HG03060 (cell line): ENCODE measurements at regions not wholly inside any gene's neighbourhood (a gene's known extent, or its start where the extent isn't known, plus 50 kb on each side); places are given as distances from the start of the nearest gene placed in this dataset.

Source experiments
- ATAC-seq: cut with Tn5 transposase; IDR thresholded peaks from one replicate; pipeline ENCODE4 v1.9.1; 2021; ENCODE audit warnings: low read depth, moderate number of reproducible peaks; ENCODE audit not compliant: unreplicated experiment

DNA sequence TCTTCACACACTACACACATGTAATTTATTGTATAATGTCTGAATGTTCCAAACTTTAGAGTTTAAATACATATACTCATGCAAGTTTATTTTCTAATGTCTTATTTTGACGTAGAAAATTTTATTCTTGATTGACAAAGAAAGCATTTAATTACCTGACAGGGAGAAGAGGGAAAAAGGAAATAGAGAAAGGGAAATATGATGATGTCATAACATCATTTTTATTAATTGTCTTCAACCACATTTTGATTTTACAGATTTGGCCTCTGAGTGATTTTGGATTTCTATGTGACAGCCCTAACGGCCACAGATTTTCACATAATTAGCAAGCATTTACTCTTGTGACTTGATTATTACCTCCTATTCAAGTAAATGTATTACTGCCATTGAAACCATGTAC, 106.1 kb upstream of the FSTL4 start:
- ATAC-seq = no peak

DNA sequence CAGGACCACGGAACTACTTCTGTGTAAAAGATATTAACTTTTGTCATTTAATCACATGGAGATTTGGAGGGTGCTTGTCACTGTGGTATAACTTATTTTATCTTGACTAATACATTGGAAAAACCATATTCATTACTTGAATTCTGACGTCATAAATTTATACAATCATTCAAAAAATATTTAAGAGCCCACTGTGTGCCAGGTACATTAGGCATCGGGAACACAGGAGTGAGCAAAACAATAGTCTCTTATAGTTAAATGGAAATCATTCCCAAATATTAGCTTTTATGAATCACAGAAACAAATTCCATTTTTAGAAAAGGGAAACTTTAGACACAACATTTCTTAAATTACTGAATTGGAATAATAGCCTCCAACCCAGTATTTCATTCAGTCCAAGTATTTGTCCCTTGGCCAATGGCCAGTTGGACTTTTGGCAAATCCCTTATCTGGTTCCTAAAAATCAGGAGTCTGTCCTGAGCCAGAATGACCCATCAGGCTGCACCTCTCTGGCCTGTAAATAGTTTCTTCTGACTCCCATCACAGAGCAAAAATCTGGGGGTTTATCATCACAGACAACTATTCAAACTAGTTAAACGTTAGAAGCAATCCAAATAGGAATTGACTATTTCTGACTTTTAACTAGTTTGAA, 104.3 kb upstream of the FSTL4 start:
- ATAC-seq = no peak

DNA sequence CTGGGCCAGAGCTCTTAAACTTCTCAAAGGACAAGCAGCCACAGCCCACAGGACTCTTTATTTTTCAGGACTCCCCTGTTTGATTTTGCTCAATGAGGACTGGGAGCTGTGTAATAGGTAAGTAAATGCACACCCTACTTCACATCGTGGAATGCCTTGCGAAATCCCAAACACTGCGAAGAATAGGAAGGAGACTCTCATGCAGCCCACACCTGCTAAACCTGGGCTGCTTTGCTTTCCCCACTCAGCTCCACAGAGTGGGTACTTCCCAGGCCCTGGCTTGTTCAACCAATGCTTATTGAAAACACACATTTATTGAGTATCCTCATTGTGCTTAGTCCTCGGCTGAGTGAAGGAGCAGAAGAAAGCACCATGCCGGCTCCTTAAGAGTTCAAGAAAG, 103.3 kb upstream of the FSTL4 start:
- no peak for ATAC-seq

DNA sequence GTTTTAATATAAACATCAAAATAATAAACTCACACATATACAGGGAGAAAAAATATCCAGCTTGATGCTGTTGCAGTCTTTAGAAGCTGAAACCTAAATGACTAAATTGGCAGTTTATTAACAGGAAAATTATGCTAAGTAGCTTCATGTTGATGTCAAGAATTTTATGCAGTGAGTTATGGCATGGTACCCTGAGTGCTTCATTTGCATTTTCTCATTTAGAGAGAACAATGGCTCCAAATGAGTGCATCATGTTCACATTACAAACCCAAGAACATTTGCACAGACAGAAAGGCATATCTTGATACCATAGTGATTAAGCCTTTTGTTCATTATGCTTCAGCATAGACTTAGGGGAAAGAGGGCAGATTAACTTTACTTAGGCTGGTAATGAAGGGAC, 102.9 kb upstream of the FSTL4 start:
- no peak for ATAC-seq

DNA sequence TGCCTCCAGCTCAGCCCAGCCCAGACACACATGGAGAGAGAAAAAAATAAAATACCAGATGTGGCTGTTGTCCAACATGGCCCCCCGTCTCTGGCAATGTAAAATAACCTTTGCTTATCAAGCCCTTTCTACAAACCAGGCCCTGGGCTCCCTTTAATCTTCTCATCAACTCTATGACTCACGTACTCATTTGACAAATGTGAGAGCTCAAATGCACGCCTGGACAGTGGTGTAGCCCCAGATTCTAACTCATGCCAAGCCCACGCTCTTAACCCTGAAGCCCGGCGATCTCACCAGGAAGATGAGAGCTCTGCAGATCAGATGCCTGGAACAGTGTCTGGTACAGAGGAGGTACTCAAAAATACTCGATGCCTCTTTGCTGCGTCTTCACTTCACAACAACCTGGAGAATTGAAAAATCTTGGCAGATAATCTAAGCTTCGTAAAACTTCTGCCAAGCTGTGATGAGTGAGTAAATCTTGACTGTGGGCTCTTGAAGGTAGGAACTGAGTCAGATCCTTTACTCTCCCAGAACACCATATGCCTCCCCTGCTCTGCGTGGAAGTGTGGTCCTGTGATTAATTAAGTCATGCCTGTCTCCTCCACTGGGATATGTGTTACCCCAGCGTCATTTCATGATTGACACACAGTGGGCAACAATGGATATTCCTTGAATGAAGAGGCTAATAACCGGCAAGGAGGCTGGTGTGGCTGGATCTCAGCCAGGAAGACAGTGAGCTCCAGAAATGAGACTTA, 102.0 kb upstream of the FSTL4 start:
- no peak for ATAC-seq

GRCh38 chr5:133713751-133714150, 101.4 kb upstream of the FSTL4 start:
- ATAC-seq = no peak

DNA sequence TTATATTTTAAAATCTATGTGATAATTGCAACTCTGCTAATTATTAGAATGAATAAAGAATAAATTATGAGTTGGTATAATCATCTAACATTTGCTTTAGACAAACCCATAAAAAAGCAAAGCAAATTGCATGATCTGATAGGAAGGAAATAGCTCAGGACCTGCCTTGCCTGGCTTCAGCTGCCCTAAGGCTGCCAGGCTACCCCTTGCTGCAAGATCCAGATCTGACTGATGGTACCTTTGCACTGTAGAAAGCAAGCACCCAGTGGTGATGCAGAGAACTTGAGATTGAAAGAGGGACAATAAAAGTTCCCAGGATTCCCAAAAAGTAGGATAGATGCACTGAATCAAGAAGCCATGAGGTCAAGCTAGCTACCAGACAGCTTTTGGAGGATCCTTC, 100.9 kb upstream of the FSTL4 start:
- ATAC-seq = no peak

GRCh38 chr5:133712562-133712961, 100.2 kb upstream of the FSTL4 start:
- no peak for ATAC-seq

DNA sequence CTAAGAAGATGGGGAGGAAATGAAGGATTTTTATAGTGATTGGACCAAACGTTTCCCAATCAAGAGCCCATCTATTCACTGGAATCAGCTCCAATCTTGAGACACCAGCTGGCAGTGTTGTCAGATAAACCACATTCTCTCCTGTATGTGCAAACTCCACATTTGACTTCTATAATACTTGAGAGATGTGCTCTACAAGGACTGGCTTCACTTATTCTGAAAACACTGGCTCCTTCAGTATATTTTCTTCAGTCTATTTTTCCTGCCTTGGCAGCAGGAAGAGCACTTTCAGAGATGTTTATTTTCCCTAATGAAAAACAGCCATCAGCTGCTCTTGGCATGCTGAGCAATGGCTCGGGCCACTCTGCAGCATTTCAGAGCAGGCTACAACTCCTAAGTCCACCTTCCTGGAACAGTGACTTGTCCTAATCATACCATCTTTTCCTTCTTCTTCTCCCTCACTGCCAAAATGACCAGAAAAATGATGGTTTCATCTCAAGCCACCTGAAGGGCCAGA, 96.9 kb upstream of the FSTL4 start:
- no peak for ATAC-seq

DNA sequence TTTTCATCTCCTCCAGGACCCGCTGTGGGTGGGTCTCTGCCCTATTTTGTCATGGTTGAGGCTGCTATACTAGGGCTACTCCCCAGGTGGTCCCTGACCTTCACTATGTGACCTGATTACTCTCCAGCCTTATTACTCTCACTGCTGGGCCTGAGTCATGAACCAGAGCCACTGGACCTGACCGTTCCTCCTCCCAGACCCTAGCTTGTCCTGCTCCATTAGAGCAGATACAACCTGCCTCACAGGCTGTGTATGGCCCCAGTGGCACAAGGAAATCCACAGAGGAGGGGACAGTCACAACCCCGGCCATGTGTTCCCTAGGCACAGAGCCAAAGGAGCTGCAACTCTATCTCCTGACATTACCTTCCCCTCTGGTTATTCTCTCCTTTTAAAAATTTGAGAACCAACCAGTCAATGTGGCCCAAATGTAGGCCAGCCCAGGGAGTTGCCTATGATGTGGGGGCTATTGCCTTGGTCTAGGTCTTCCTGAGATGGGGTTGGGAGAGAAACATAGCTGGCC, 96.0 kb upstream of the FSTL4 start:
- ATAC-seq = no peak

GRCh38 chr5:133707629-133708028, 95.3 kb upstream of the FSTL4 start:
- no peak for ATAC-seq

GRCh38 chr5:133706506-133707430, 94.4 kb upstream of the FSTL4 start:
- ATAC-seq = no peak

GRCh38 chr5:133705331-133705730, 93.0 kb upstream of the FSTL4 start:
- ATAC-seq = no peak

GRCh38 chr5:133704411-133704810, 92.1 kb upstream of the FSTL4 start:
- ATAC-seq = no peak

- no peak for ATAC-seq
Observed at GRCh38 chr5:133703935-133704334, 91.6 kb upstream of the FSTL4 start.

DNA sequence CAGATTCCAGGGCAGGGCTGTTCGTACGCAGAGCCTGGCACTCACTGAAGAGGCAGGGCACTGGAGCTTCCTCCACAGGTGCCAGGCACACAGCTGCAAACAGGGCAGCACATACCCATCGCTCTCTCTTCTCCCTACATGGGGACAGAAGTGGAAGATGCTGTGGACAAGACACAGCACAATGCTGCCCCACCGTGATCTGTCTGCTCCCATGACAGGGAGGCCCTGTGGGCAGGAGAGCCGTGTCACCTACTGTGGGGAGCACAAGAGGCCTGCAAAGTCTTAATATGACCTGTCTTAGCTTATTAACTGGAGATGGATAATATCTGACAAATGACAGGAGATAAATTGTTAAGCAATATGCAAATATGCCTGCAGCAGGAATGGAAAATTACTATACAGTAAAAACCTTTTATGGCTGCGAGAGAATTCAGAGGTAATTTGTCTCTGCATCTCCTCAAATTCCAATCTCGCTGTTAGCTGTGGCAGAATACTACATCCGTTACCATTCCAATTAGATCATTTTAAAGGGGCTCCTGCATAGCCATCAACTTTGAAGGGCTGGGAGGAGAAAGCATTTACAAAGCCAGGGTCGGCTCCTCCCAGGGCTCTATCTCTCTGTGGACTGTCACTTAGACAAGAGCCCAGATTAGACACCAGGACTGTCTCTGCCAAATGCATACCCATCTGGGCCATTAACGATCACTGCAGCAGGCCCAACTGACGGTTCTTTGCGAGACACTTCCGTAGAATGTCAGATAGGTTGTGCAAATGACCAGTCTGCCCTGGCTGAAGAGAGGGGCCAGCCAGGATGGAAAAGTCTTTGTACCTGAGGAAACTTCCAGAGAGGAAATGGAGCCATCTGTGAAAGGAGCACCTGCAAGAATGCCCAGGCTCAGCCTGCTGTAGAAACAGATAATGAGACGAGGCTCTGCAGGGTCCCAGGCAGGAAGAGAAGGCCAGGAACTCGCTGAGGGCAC, 90.7 kb upstream of the FSTL4 start:
- no peak for ATAC-seq

DNA sequence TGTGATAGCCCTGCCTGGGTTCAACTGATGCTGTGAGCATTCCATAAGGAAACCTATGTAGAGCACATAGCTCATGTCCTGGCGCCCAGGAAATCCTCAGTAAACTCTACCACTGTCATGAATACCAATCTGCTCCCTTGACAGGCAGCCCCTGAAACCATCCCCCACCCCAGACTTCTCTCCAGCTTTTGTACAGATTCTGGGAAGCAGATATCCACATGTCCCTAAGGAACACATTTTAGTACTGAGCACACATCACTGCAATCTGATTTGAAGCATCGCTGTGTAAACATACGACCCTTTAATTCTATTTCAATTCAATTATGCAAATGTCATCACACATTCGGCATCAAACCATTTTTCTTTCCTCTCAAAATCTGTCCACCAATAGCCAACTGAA, 89.5 kb upstream of the FSTL4 start:
- ATAC-seq = no peak

- no peak for ATAC-seq
Observed at GRCh38 chr5:133700251-133700650, 87.9 kb upstream of the FSTL4 start.

- no peak for ATAC-seq
Observed at GRCh38 chr5:133698646-133699526, 86.5 kb upstream of the FSTL4 start.
